Fibroblast of lung (primary cell): ENCODE measurements at regions not wholly inside any gene's neighbourhood (a gene's known extent, or its start where the extent isn't known, plus 50 kb on each side); places are given as distances from the start of the nearest gene placed in this dataset.
A peak's percentile ranks its signal among the peaks of the same experiment; 100 is the strongest.

Source experiments
- DNase-seq, 2 donors: peaks; one replicate each; pipeline versions ENCODE4 v3.0.0 to v3.0.0-alpha.2; 2010; ENCODE audit warnings: low read depth in 2 of 2
- H2AFZ ChIP-seq: 2 replicates; pipeline ENCODE4 v1.5.1; 2012; ENCODE audit warnings: low read length, control low read depth, inconsistent platforms
- H3K27ac ChIP-seq: 2 replicates; pipeline ENCODE4 v1.5.1; 2011; ENCODE audit warnings: low read length, control low read depth; ENCODE audit not compliant: insufficient read depth
- H3K27me3 ChIP-seq: 2 replicates; pipeline ENCODE4 v1.5.1; 2011; ENCODE audit warnings: mild to moderate bottlenecking, low read length; ENCODE audit not compliant: control insufficient read depth, insufficient read depth
- H3K36me3 ChIP-seq: 2 replicates; pipeline ENCODE4 v1.5.1; 2011; ENCODE audit warnings: low read length; ENCODE audit not compliant: control insufficient read depth, insufficient read depth
- H3K4me1 ChIP-seq: 2 replicates; pipeline ENCODE4 v1.5.1; 2011; ENCODE audit warnings: low read length; ENCODE audit not compliant: control insufficient read depth, insufficient read depth; ENCODE audit errors: extremely low read depth
- H3K4me2 ChIP-seq: 2 replicates; pipeline ENCODE4 v1.5.1; 2011; ENCODE audit warnings: low read length, control low read depth; ENCODE audit not compliant: insufficient read depth; ENCODE audit errors: extremely low read depth
- H3K4me3 ChIP-seq, 4 experiments: fragments of 200-600 bp in 1 of 4; sonication (generic) in 1 of 4; replicated peaks in 1 of 4; 2 replicates each; pipeline ENCODE4 v1.5.1; 2011 to 2016; ENCODE audit warnings: low read length in 4 of 4, low read depth in 3 of 4, mild to moderate bottlenecking in 3 of 4, control low read depth in 2 of 4, inconsistent platforms in 1 of 4, mixed read lengths in 1 of 4; ENCODE audit not compliant: insufficient read depth in 1 of 4; ENCODE audit errors: control extremely low read depth in 1 of 4
- H3K79me2 ChIP-seq: 2 replicates; pipeline ENCODE4 v1.5.1; 2012; ENCODE audit warnings: mild to moderate bottlenecking, low read length, inconsistent platforms; ENCODE audit not compliant: control insufficient read depth, insufficient read depth
- H3K9ac ChIP-seq: 2 replicates; pipeline ENCODE4 v1.5.1; 2011; ENCODE audit warnings: mild to moderate bottlenecking, low read length, control low read depth; ENCODE audit not compliant: insufficient read depth
- H3K9me3 ChIP-seq: 2 replicates; pipeline ENCODE4 v1.5.1; 2012; ENCODE audit warnings: low read depth, low read length; ENCODE audit not compliant: control insufficient read depth, insufficient read depth
- H4K20me1 ChIP-seq: 2 replicates; pipeline ENCODE4 v1.5.1; 2011; ENCODE audit warnings: low read length; ENCODE audit not compliant: control insufficient read depth, insufficient read depth; ENCODE audit errors: extremely low read depth
- EZH2 ChIP-seq: IDR thresholded peaks from 2 replicates; pipeline ENCODE4 v1.5.1; 2012; ENCODE audit warnings: low read length, control low read depth, mild to moderate bottlenecking; ENCODE audit errors: missing control alignments
- TF ChIP-seq, protein P1 (sequence below), 2 donors: IDR thresholded peaks in 1 of 2; conservative IDR thresholded peaks in 1 of 2; 1 replicate in 1 of 2; 2 replicates in 1 of 2; pipeline ENCODE4 v1.5.1; 2011 to 2012; ENCODE audit warnings: low read length in 2 of 2, control low read depth in 1 of 2, inconsistent platforms in 1 of 2, low read depth in 1 of 2, mild to moderate bottlenecking in 1 of 2

DNA sequence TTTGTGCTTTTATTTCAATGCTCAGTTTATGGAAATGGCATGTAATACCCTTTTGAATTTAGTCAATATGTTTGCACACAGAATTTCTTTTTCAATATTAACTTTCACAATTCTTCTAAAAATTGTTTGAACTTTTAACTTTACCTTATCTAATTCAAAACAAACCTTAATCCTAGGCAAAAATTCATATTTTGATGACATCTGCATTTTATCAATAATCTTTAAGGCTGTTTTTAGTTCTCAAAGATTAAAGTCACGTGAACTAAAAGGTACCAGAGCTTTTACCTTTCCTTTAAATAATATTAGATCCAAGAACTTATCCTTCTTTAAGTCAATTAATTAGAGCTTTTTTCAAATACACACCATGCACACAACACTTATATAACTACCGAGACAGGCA, 218.9 kb upstream of the NCAM2 start:
- no peak overlapping the region for H3K27ac ChIP-seq
- no peaks in the 10 kb centered on the region for H3K9me3 ChIP-seq
- H3K4me3 ChIP-seq = no peak overlapping the region
- H3K4me2 ChIP-seq = no peak overlapping the region
- no peaks in the 10 kb centered on the region for H3K79me2 ChIP-seq
- H4K20me1 ChIP-seq = no peaks in the 10 kb centered on the region
- no peaks in the 10 kb centered on the region for H3K36me3 ChIP-seq
- DNase-seq = no peak
- H3K27me3 ChIP-seq = no peaks in the 10 kb centered on the region
- H2AFZ ChIP-seq = no peak overlapping the region
- no peak for TF ChIP-seq EZH2
- TF ChIP-seq, protein P1, sequence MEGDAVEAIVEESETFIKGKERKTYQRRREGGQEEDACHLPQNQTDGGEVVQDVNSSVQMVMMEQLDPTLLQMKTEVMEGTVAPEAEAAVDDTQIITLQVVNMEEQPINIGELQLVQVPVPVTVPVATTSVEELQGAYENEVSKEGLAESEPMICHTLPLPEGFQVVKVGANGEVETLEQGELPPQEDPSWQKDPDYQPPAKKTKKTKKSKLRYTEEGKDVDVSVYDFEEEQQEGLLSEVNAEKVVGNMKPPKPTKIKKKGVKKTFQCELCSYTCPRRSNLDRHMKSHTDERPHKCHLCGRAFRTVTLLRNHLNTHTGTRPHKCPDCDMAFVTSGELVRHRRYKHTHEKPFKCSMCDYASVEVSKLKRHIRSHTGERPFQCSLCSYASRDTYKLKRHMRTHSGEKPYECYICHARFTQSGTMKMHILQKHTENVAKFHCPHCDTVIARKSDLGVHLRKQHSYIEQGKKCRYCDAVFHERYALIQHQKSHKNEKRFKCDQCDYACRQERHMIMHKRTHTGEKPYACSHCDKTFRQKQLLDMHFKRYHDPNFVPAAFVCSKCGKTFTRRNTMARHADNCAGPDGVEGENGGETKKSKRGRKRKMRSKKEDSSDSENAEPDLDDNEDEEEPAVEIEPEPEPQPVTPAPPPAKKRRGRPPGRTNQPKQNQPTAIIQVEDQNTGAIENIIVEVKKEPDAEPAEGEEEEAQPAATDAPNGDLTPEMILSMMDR (conservative IDR thresholded peaks at IDR 0.05 in 1 of 2, IDR thresholded peaks at IDR 0.05 in 1 of 2; ENCODE audit: low read depth in 1 of 2, low read length in 2 of 2) = no peak
- H3K9ac ChIP-seq = no peak overlapping the region
- H3K4me1 ChIP-seq = no peaks in the 10 kb centered on the region

DNA sequence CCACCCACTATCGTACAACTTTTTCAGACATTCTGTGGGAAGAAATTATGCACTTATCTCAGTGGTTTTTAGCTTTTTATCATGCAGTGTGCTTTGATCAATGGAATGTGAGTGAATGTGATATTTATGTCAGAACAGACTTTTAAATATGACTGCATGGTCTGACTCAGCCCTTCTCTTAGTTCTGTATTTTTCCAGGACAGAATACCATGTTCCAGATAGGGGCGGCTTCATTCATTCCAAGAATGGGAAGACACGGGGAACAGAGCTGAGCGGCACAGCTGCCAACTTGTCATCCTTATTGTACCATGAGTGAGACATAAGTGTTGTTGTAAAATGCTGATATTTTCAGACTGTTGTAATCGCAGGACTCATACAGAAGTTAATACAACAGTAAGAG, 214.6 kb upstream of the NCAM2 start:
- Histone ChIP-seq H3K27me3 (no peaks in the 10 kb centered on the region), H3K4me2 (no peak overlapping the region), H3K9ac (no peak overlapping the region), H3K27ac (no peak overlapping the region), H3K4me3 (no peak overlapping the region), H4K20me1 (no peaks in the 10 kb centered on the region), H3K79me2 (no peaks in the 10 kb centered on the region), H3K9me3 (no peaks in the 10 kb centered on the region), H3K36me3 (no peaks in the 10 kb centered on the region), H3K4me1 (no peaks in the 10 kb centered on the region), H2AFZ (no peak overlapping the region)
- no peak for DNase-seq
- no peak for TF ChIP-seq EZH2

DNA sequence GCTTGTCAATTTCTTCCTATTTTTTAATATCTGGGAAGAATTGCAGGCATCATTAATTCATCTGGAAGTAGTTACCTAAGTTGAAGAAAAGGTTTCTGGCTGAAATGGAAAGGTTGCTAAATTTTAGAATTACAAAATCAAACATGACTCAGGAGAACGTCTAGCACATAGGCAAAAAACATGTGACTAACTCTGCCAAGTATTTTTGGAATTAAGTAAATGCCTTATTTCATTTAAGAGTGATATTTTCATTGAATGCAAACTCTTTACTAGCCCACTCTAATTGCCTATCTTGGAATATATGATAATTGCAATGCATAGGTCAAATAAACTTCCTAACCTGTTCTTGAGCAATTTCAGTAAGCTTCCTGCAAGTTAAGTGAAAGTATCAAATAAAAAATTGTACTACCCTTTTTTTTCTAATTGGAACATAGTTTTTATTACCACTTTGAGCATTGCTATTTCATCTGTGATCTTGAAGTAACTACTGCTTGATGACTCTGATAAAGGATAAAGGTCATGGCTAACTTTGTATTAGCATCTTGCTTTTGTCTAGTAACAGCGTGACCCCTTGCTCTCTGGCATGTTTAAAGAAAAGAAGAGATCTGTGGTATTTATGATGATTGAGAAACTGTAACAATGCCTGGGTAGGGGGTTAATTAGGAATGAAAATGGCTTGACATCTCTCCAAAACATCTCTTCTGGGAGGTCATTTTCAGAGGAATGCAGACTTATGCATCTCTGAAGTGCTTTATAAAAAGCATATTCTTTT, 208.3 kb upstream of the NCAM2 start:
- no peak for TF ChIP-seq EZH2
- TF ChIP-seq, protein P1 (conservative IDR thresholded peaks at IDR 0.05 in 1 of 2, IDR thresholded peaks at IDR 0.05 in 1 of 2; ENCODE audit: low read depth in 1 of 2, low read length in 2 of 2) = no peak
- Histone ChIP-seq H3K27me3 (no peaks in the 10 kb centered on the region), H3K4me1 (no peaks in the 10 kb centered on the region), H3K9me3 (no peaks in the 10 kb centered on the region), H3K36me3 (no peaks in the 10 kb centered on the region), H4K20me1 (no peaks in the 10 kb centered on the region), H3K79me2 (no peaks in the 10 kb centered on the region), H3K4me2 (no peak overlapping the region), H2AFZ (no peak overlapping the region), H3K27ac (no peak overlapping the region), H3K9ac (no peak overlapping the region), H3K4me3 (no peak overlapping the region)
- peak in 1 of 2 donors; percentile 39 for DNase-seq
